Hepatocyte (in vitro differentiated cells): ENCODE measurements at regions not wholly inside any gene's neighbourhood (a gene's known extent, or its start where the extent isn't known, plus 50 kb on each side); places are given as distances from the start of the nearest gene placed in this dataset.

Source experiments
- DNase-seq: peaks from one replicate; pipeline ENCODE4 v3.0.0-alpha.2; 2016; ENCODE audit warnings: low spot score
- H2AFZ ChIP-seq: fragments of 200-600 bp; sonication (generic); 2 replicates; pipeline ENCODE4 v1.6.0; 2016; ENCODE audit warnings: antibody characterized with exemption, mild to moderate bottlenecking
- H3K27ac ChIP-seq: fragments of 200-600 bp; sonication (generic); 2 replicates; pipeline ENCODE4 v1.5.1; 2016; ENCODE audit warnings: mild to moderate bottlenecking
- H3K27me3 ChIP-seq: fragments of 200-600 bp; sonication (generic); 2 replicates; pipeline ENCODE4 v1.6.1; 2016
- H3K36me3 ChIP-seq: fragments of 200-600 bp; sonication (generic); replicated peaks from 2 replicates; pipeline ENCODE4 v1.5.1; 2016; ENCODE audit warnings: low read depth; ENCODE audit not compliant: insufficient read depth
- H3K4me1 ChIP-seq: fragments of 200-600 bp; sonication (generic); 2 replicates; pipeline ENCODE4 v1.5.1; 2016; ENCODE audit warnings: mild to moderate bottlenecking, moderate library complexity; ENCODE audit not compliant: insufficient read depth
- H3K4me2 ChIP-seq: fragments of 200-600 bp; sonication (generic); 2 replicates; pipeline ENCODE4 v1.6.0; 2016
- H3K4me3 ChIP-seq: fragments of 200-600 bp; sonication (generic); 2 replicates; pipeline ENCODE4 v1.5.1; 2016; ENCODE audit warnings: mild to moderate bottlenecking
- H3K79me2 ChIP-seq: fragments of 200-600 bp; sonication (generic); 2 replicates; pipeline ENCODE4 v1.6.0; 2017; ENCODE audit warnings: mild to moderate bottlenecking
- H3K9me2 ChIP-seq: fragments of 200-600 bp; sonication (generic); replicated peaks from 2 replicates; pipeline ENCODE4 v1.6.0; 2017; ENCODE audit warnings: mild to moderate bottlenecking; ENCODE audit not compliant: insufficient read depth
- H3K9me3 ChIP-seq: fragments of 200-600 bp; sonication (generic); 2 replicates; pipeline ENCODE4 v1.5.1; 2016; ENCODE audit warnings: low read depth, mild to moderate bottlenecking
- H4K20me1 ChIP-seq: fragments of 200-600 bp; sonication (generic); 2 replicates; pipeline ENCODE4 v1.6.0; 2016; ENCODE audit warnings: mild to moderate bottlenecking; ENCODE audit not compliant: insufficient read depth, poor library complexity, severe bottlenecking
- CTCF ChIP-seq: fragments of 200-600 bp; sonication (generic); IDR thresholded peaks from 2 replicates; pipeline ENCODE4 v1.5.1; 2016; ENCODE audit warnings: antibody characterized with exemption, mild to moderate bottlenecking; ENCODE audit not compliant: poor library complexity
- EZH2 ChIP-seq: fragments of 200-600 bp; sonication (generic); IDR thresholded peaks from 2 replicates; pipeline ENCODE4 v1.6.1; 2016; ENCODE audit warnings: antibody characterized with exemption, mild to moderate bottlenecking, borderline replicate concordance
- EZH2phosphoT487 ChIP-seq: fragments of 200-600 bp; sonication (generic); IDR thresholded peaks from one replicate; pipeline ENCODE4 v1.6.1; 2018; ENCODE audit warnings: antibody characterized with exemption, mild to moderate bottlenecking, low read depth, moderate library complexity; ENCODE audit not compliant: unreplicated experiment, severe bottlenecking
- WGBS: methylation state at CpG from one replicate; pipeline ENCODE4 v1.1.6; 2016; ENCODE audit warnings: low lambda C conversion rate; ENCODE audit errors: missing lambda C conversion rate; 5-methylcytosine and 5-hydroxymethylcytosine counted together

DNA sequence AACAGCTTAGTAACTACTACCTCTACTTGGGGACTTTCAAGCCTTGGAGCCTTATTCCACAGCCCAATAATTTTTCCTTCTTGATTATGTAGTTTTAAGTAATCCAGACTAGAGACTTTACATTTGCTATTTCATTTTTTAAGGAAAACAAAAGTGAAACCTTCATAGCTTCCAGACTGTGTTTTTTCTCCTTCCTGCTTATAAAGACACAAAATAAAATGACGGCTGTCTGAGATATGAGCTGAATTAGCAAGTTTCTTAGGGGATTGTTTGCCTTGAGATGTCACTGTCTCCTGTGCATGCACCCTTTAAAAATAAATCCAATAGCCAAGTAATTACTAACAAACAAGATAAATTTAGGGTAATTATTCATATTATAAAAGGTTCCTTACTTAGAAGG, 78.8 kb upstream of the PACRGL start:
- H3K27me3 ChIP-seq = no peaks in the 10 kb centered on the region
- H3K4me2 ChIP-seq = no peak overlapping the region
- H3K4me1 ChIP-seq = peaks cover 5% of the 10 kb centered on the region
- H3K4me3 ChIP-seq = no peak overlapping the region
- no peaks in the 10 kb centered on the region for H3K9me2 ChIP-seq
- no peaks in the 10 kb centered on the region for H3K79me2 ChIP-seq
- TF ChIP-seq CTCF = no peak
- no peak for TF ChIP-seq EZH2phosphoT487
- TF ChIP-seq EZH2 = no peak
- no peaks in the 10 kb centered on the region for H3K9me3 ChIP-seq
- H3K27ac ChIP-seq = no peak overlapping the region
- 52% methylated on average over 1 of the region's 1 CpG for WGBS
- H4K20me1 ChIP-seq = no peaks in the 10 kb centered on the region
- H3K36me3 ChIP-seq = no peaks in the 10 kb centered on the region
- H2AFZ ChIP-seq = no peak overlapping the region
- no peak for DNase-seq

GRCh38 chr4:20622701-20623100, 77.6 kb upstream of the PACRGL start:
- TF ChIP-seq EZH2 = no peak
- TF ChIP-seq CTCF = no peak
- no peak for TF ChIP-seq EZH2phosphoT487
- WGBS = 95% methylated on average over 1 of the region's 1 CpG
- H3K27me3 ChIP-seq = no peaks in the 10 kb centered on the region
- H2AFZ ChIP-seq = no peak overlapping the region
- no peaks in the 10 kb centered on the region for H3K9me3 ChIP-seq
- no peak overlapping the region for H3K4me3 ChIP-seq
- no peaks in the 10 kb centered on the region for H3K9me2 ChIP-seq
- no peaks in the 10 kb centered on the region for H4K20me1 ChIP-seq
- no peak for DNase-seq
- no peaks in the 10 kb centered on the region for H3K79me2 ChIP-seq
- H3K36me3 ChIP-seq = no peaks in the 10 kb centered on the region
- H3K27ac ChIP-seq = no peak overlapping the region
- no peak overlapping the region for H3K4me2 ChIP-seq
- H3K4me1 ChIP-seq = peaks cover 2% of the 10 kb centered on the region

DNA sequence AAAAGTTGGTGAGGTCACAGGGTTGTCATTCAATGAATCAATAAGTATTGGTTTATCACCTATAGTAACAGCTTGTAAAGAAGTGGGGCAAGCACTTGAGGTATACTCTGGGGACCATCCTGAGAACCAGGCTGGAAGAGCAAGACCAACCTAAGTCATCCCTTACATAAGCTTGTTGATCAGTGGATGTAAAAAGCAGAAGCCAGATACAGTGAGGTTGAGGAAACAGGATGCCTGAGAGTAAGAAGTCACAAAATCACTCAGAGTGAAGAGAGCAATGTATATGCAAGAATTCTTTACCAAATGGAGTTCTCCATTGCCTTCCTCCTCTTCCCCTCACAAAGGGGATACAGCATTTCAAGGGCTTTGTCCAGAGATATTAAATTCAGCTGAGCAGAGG, 76.3 kb upstream of the PACRGL start:
- Histone ChIP-seq H3K9me3 (no peaks in the 10 kb centered on the region), H2AFZ (no peak overlapping the region), H3K27ac (no peak overlapping the region), H3K4me3 (no peak overlapping the region), H3K36me3 (no peaks in the 10 kb centered on the region), H4K20me1 (no peaks in the 10 kb centered on the region), H3K79me2 (no peaks in the 10 kb centered on the region), H3K9me2 (no peaks in the 10 kb centered on the region), H3K4me1 (no peaks in the 10 kb centered on the region), H3K4me2 (no peak overlapping the region), H3K27me3 (no peaks in the 10 kb centered on the region)
- TF ChIP-seq CTCF (no peak), EZH2 (no peak)
- no peak for DNase-seq

- no peak overlapping the region for H2AFZ ChIP-seq
- no peaks in the 10 kb centered on the region for H3K9me3 ChIP-seq
- H3K27ac ChIP-seq = no peak overlapping the region
- TF ChIP-seq EZH2phosphoT487 (no peak), EZH2 (no peak), CTCF (no peak)
- no peak overlapping the region for H3K4me2 ChIP-seq
- WGBS = 68% methylated on average over 3 of the region's 3 CpGs
- DNase-seq = no peak
- no peaks in the 10 kb centered on the region for H3K79me2 ChIP-seq
- H3K4me1 ChIP-seq = no peaks in the 10 kb centered on the region
- H3K27me3 ChIP-seq = no peaks in the 10 kb centered on the region
- no peaks in the 10 kb centered on the region for H4K20me1 ChIP-seq
- no peaks in the 10 kb centered on the region for H3K36me3 ChIP-seq
- no peak overlapping the region for H3K4me3 ChIP-seq
- H3K9me2 ChIP-seq = no peaks in the 10 kb centered on the region
These were observed 75.4 kb upstream of the PACRGL start for GRCh38 chr4:20624793-20625374.
